ENCODE measurements at regions not wholly inside any gene's neighbourhood (a gene's known extent, or its start where the extent isn't known, plus 50 kb on each side); places are given as distances from the start of the nearest gene placed in this dataset.

DNA sequence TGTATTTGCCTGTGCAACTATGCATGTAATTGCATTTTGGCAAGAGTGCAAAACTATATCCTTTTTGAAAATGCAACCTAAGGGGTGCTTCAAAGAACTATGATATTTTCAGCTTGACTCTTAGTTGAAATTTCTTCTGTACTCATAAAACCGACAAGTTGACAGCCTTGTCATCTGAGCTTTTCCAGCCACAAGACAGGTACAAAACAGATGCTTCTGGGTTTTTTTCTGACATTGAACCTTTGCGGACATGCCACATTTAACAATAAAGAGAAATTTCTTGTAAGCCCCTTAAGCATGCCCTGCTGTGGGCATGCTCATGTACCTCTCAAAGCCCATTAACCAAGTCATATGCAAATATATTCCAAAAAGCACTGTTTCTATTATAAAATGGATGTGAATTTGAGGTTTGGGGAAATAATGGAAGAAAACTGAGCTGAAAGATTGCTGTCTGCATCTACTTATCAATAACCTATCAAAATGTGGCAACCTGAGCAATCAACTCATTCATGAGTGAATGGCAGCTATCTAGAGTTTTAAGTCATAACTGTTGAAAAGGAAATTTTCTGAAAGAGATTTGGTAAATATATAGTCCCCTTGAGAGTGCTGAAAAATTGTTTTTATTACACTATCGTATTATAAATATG, 1117.0 kb upstream of the LRRTM3 start:
- FAIRE-seq, result no peak

DNA sequence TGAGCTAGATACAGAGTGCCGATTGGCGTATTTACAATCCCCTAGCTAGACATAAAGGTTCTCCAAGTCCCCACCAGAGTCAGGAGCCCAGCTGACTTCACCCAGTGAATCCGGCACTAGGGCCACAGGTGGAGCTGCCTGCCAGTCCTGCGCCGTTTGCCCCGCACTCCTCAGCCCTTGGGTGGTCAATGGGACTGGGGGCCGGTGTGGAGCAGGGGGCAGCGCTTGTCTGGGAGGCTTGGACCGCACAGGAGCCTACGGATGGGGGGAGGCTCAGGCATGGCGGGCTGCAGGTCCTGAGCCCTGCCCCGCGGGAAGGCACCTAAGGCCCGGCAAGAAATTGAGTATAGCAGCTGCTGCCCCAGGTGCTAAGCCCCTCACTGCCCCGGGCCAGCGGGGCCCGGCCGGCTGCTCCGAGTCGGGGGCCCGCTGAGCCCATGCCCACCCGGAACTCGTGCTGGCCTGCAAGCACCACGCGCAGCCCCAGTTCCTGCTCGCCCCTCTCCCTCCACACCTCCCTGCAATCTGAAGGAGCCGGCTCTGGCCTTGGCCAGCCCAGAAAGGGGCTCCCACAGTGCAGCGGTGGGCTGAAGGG, 1113.8 kb upstream of the LRRTM3 start:
- TF ChIP-seq TAF1 (IDR thresholded peaks at IDR 0.05; ENCODE audit: borderline replicate concordance, low read depth, low read length) (no peak), POLR2A (IDR thresholded peaks at IDR 0.05; ENCODE audit: low read depth, low read length) (no peak), POLR2AphosphoS5 (IDR thresholded peaks at IDR 0.05; ENCODE audit: low read depth, low read length) (no peak)
- FAIRE-seq (no peak), DNase-seq (ENCODE audit: insufficient read length) (no peak)

More for the DNA sequence above, 1117.0 kb upstream of the LRRTM3 start:
- DNase-seq (ENCODE audit: insufficient read length), result no peak
- no peak for TF ChIP-seq POLR2AphosphoS5 (IDR thresholded peaks at IDR 0.05; ENCODE audit: low read depth, low read length)
- TF ChIP-seq POLR2A (IDR thresholded peaks at IDR 0.05; ENCODE audit: low read depth, low read length), result no peak
- TF ChIP-seq TAF1 (IDR thresholded peaks at IDR 0.05; ENCODE audit: borderline replicate concordance, low read depth, low read length), result no peak

DNA sequence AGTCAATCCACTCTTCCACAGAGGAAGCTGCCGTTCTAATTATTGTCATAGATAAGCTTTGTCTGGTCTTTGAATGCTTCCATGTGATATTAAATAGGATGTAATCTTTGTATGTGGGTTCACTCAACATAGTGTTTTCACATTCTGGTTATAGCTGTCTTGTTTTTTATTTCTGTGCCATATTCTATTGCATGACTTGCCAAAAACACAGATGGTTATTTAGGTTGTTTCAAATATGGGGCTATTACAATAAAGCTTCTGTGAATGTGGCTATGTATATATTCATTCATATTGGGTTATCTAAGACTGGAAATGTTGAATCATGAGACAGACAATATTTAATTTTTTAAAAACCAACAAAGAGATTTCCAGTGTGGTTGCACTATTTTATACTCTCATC, 1109.3 kb upstream of the LRRTM3 start:
- FAIRE-seq, result peak; percentile 27
- TF ChIP-seq TAF1 (IDR thresholded peaks at IDR 0.05; ENCODE audit: borderline replicate concordance, low read depth, low read length), result no peak
- no peak for TF ChIP-seq POLR2AphosphoS5 (IDR thresholded peaks at IDR 0.05; ENCODE audit: low read depth, low read length)
- no peak for TF ChIP-seq POLR2A (IDR thresholded peaks at IDR 0.05; ENCODE audit: low read depth, low read length)

DNA sequence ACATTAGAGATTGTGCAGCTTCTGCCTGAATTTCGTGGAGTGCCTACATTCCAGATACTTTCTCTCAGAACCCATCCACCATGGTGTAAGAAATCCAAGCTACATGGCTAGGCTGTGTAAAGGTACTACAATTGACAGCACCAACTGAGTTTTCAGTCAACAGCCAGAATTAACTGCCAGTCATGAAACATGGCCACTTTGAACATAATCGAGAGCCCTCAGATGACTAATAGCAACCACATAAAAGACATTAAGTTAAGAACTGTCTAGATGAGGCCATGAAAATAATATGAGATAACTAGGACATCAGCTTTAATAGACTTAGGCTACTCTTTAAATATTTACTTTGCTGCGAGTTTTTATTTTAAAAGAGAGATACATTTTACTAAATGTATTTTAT, 1106.8 kb upstream of the LRRTM3 start:
- DNase-seq (ENCODE audit: insufficient read length), result no peak
- FAIRE-seq, result no peak
- TF ChIP-seq POLR2AphosphoS5 (IDR thresholded peaks at IDR 0.05; ENCODE audit: low read depth, low read length) (no peak), TAF1 (IDR thresholded peaks at IDR 0.05; ENCODE audit: borderline replicate concordance, low read depth, low read length) (no peak), POLR2A (IDR thresholded peaks at IDR 0.05; ENCODE audit: low read depth, low read length) (no peak)

More for the DNA sequence above, 1109.3 kb upstream of the LRRTM3 start:
- DNase-seq (ENCODE audit: insufficient read length), result no peak

DNA sequence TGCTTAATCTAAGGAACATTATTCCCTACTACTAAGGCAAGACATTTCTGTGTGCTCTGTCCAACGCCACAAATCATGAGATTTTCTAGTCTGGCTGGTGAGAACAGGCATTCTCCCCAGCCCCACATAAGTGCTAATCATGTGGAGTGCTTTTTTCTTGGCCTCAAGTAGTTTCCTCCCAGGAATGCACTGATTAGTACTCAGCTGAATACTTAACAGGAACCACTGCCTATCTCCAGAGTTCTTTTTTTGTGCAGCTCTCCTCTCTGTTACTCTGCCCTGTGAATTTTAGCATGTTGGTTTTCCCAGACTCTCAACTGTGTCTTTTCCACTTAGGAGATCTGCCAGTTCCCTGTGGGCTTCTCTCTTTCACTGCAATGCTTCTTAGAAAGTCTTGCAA, 1098.5 kb upstream of the LRRTM3 start:
- no peak for TF ChIP-seq TAF1 (IDR thresholded peaks at IDR 0.05; ENCODE audit: borderline replicate concordance, low read depth, low read length)
- TF ChIP-seq POLR2A (IDR thresholded peaks at IDR 0.05; ENCODE audit: low read depth, low read length), result no peak
- TF ChIP-seq POLR2AphosphoS5 (IDR thresholded peaks at IDR 0.05; ENCODE audit: low read depth, low read length), result no peak
- DNase-seq (ENCODE audit: insufficient read length) (no peak), FAIRE-seq (no peak)

DNA sequence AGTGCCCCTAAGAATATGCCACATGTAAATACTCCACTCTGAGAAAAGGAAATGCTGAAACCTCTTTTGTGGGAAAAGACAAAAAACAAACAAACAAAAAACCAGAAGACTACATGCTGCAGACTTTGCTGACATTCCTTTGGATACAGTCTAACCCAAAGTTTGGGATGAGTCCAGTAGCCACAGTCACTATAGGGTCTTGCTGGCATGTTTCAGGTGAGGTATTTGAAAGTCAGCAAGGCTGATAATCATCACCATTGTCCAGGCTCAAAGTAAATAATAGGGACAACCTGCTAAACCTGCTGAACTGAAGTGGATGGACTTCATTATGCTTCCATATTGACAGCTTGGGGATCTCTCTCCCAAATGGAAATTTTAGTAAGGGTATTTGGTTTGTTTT, 1087.0 kb upstream of the LRRTM3 start:
- FAIRE-seq (no peak), DNase-seq (ENCODE audit: insufficient read length) (no peak)
- TF ChIP-seq POLR2AphosphoS5 (IDR thresholded peaks at IDR 0.05; ENCODE audit: low read depth, low read length) (no peak), POLR2A (IDR thresholded peaks at IDR 0.05; ENCODE audit: low read depth, low read length) (no peak), TAF1 (IDR thresholded peaks at IDR 0.05; ENCODE audit: borderline replicate concordance, low read depth, low read length) (no peak)

DNA sequence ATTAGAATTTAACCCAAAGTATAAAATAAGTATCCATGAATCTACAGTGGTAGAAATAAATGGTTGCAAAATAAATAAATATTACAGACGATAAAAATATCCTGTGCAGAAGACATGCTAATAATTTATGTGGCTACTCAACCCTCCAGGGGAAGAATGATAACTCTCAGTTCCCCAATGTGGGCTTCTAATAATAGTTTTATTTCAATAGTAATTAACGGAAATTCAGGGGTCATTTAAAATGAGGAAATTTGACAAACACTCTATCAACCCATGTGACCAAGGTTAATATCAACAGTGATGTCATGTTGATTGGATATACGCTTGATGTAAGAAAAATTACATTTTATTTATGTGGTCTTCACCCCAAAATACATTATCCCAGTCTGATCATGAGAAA, 1082.6 kb upstream of the LRRTM3 start:
- FAIRE-seq (no peak), DNase-seq (ENCODE audit: insufficient read length) (no peak)
- no peak for TF ChIP-seq POLR2A (IDR thresholded peaks at IDR 0.05; ENCODE audit: low read depth, low read length)
- TF ChIP-seq POLR2AphosphoS5 (IDR thresholded peaks at IDR 0.05; ENCODE audit: low read depth, low read length), result no peak
- no peak for TF ChIP-seq TAF1 (IDR thresholded peaks at IDR 0.05; ENCODE audit: borderline replicate concordance, low read depth, low read length)

DNA sequence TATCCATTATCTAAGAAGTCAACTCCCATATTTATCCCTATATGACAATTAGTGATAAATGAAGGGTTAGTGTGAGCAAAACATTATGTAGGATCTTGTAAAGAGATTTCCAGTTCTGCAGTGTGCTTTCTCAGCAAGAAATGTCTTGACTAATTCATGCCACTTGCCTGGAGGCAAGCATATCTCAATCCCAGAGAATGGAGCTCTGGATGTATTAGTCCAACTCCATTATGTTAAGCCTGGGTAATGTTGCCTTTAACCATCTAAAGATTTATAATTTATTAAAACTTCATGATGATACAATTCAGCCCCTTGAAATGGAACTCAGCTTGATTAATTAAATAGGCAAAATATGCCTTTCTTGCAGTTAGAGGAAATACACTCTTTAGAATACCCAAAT, 1079.9 kb upstream of the LRRTM3 start:
- FAIRE-seq (no peak), DNase-seq (ENCODE audit: insufficient read length) (no peak)
- TF ChIP-seq POLR2AphosphoS5 (IDR thresholded peaks at IDR 0.05; ENCODE audit: low read depth, low read length), result no peak
- TF ChIP-seq POLR2A (IDR thresholded peaks at IDR 0.05; ENCODE audit: low read depth, low read length), result no peak
- TF ChIP-seq TAF1 (IDR thresholded peaks at IDR 0.05; ENCODE audit: borderline replicate concordance, low read depth, low read length), result no peak

DNA sequence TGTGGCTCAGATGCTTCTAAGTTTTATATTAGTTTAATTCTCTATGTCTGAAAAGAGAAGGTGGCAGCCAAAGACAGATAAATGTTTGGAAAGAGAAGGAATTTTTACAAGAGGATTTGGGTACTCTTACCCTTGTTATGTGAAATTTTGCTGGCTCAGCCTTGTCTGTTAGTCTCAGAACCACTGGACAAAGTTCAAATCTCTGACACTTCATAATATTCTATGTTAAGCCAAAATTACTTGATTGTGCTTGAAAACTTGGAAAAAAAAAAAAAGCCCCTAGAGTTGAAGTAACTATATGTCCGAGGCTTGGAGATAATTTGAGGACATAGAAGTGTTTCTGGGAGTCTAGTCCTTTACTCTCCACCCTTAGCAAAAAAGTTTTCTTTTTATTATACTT, 1079.3 kb upstream of the LRRTM3 start:
- FAIRE-seq (no peak), DNase-seq (ENCODE audit: insufficient read length) (no peak)
- TF ChIP-seq POLR2A (IDR thresholded peaks at IDR 0.05; ENCODE audit: low read depth, low read length), result no peak
- TF ChIP-seq TAF1 (IDR thresholded peaks at IDR 0.05; ENCODE audit: borderline replicate concordance, low read depth, low read length), result no peak
- TF ChIP-seq POLR2AphosphoS5 (IDR thresholded peaks at IDR 0.05; ENCODE audit: low read depth, low read length), result no peak

DNA sequence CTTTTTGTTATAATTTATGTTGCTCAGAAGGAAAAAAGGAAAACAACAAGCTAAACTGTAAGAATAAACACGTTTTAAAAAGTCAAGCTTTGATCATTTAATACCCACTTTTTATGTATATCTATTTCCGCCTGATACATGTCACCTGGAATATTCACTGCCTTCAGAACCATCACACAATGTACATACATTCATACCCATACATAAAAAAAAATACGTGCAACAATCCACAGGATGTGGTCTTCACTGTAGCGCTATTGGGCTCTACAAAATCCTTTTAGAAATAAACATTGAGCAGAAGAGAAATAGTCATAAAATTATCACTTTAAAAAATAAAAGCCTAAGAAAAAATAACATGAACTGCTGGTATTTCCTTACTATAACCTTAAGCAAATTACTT, 1078.9 kb upstream of the LRRTM3 start:
- TF ChIP-seq TAF1 (IDR thresholded peaks at IDR 0.05; ENCODE audit: borderline replicate concordance, low read depth, low read length) (no peak), POLR2AphosphoS5 (IDR thresholded peaks at IDR 0.05; ENCODE audit: low read depth, low read length) (no peak), POLR2A (IDR thresholded peaks at IDR 0.05; ENCODE audit: low read depth, low read length) (no peak)
- FAIRE-seq, result no peak

DNA sequence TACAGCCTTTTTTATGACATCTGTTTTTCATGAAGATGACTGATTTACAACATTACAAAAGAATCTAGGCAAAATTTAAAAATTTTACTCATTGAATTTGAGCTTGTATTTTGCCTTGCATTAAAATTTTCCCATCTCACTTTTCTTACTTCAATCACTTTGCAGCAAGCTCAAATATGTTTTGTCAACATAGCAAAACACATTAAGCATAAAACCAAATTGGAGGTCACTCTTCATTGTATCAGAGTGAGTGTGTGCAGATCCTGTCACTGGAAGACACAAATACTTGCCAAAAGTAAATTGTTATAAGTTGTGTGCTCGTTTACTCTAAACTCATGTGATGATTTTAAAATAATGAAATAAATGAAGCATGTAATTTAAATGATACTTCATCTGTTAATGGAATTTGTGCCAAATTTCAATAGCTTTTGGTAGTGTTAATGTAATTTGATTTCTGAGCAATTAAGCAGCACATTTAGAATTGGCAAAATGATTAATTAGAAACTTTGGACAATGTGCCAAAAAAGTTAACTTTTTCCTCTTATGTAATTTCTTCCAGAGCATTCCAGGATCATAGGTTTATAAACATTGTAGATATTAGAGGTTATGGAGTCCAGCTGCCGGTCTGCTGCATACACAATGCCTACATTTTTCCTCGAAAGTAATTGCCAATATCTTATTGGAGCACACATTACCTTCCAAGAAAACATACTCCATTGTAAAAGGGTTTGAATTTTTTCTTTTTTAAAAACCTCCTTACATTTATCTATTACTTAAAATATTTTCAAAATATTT, 1078.2 kb upstream of the LRRTM3 start:
- DNase-seq (ENCODE audit: insufficient read length) (no peak), FAIRE-seq (no peak)
- TF ChIP-seq POLR2AphosphoS5 (IDR thresholded peaks at IDR 0.05; ENCODE audit: low read depth, low read length) (no peak), POLR2A (IDR thresholded peaks at IDR 0.05; ENCODE audit: low read depth, low read length) (no peak), TAF1 (IDR thresholded peaks at IDR 0.05; ENCODE audit: borderline replicate concordance, low read depth, low read length) (no peak)

More for the DNA sequence above, 1078.9 kb upstream of the LRRTM3 start:
- DNase-seq (ENCODE audit: insufficient read length), result no peak

Data from GM12892 (cell line).